GM19455 (cell line): ENCODE measurements at regions not wholly inside any gene's neighbourhood (a gene's known extent, or its start where the extent isn't known, plus 50 kb on each side); places are given as distances from the start of the nearest gene placed in this dataset.
A peak's percentile ranks its signal among the peaks of the same experiment; 100 is the strongest.

ENCODE experiments used
- ATAC-seq: cut with Tn5 transposase; IDR thresholded peaks from one replicate; pipeline ENCODE4 v1.9.1; 2021; ENCODE audit not compliant: unreplicated experiment

- ATAC-seq = no peak
These were observed 283.3 kb upstream of the THSD7B start for GRCh38 chr2:136482006-136482405.

- ATAC-seq = no peak
These were observed 285.6 kb upstream of the THSD7B start for GRCh38 chr2:136479696-136480095.

GRCh38 chr2:136468799-136469369 lies 296.5 kb upstream of the THSD7B start:
- no peak for ATAC-seq

GRCh38 chr2:136452528-136452927 lies 312.8 kb upstream of the THSD7B start:
- no peak for ATAC-seq

- ATAC-seq = no peak
These were observed 316.2 kb upstream of the THSD7B start for GRCh38 chr2:136448986-136449780.

GRCh38 chr2:136448432-136448831 lies 316.9 kb upstream of the THSD7B start:
- ATAC-seq = no peak

- ATAC-seq = no peak
These were observed 321.0 kb upstream of the THSD7B start for GRCh38 chr2:136444323-136444722.

- ATAC-seq = no peak
These were observed 321.7 kb upstream of the THSD7B start for GRCh38 chr2:136443661-136444060.

- ATAC-seq = no peak
These were observed 323.2 kb upstream of the THSD7B start for GRCh38 chr2:136441979-136442714.

GRCh38 chr2:136439064-136439676 lies 321.2 kb upstream of the CXCR4 start:
- no peak for ATAC-seq

- no peak for ATAC-seq
These were observed 319.5 kb upstream of the CXCR4 start for GRCh38 chr2:136437461-136437860.

- no peak for ATAC-seq
These were observed 319.0 kb upstream of the CXCR4 start for GRCh38 chr2:136436936-136437335.

- no peak for ATAC-seq
These were observed 316.3 kb upstream of the CXCR4 start for GRCh38 chr2:136434251-136434715.

- ATAC-seq = no peak
These were observed 315.3 kb upstream of the CXCR4 start for GRCh38 chr2:136433261-136433660.

- ATAC-seq = no peak
These were observed 306.2 kb upstream of the CXCR4 start for GRCh38 chr2:136424112-136424511.

GRCh38 chr2:136423516-136423996 lies 305.6 kb upstream of the CXCR4 start:
- peak; percentile 100 for ATAC-seq

- ATAC-seq = no peak
These were observed 304.6 kb upstream of the CXCR4 start for GRCh38 chr2:136422512-136422911.

- ATAC-seq = no peak
These were observed 302.4 kb upstream of the CXCR4 start for GRCh38 chr2:136420346-136420745.

- ATAC-seq = no peak
These were observed 294.0 kb upstream of the CXCR4 start for GRCh38 chr2:136411946-136412345.

GRCh38 chr2:136410673-136411072 lies 292.7 kb upstream of the CXCR4 start:
- ATAC-seq = no peak

- no peak for ATAC-seq
These were observed 290.8 kb upstream of the CXCR4 start for GRCh38 chr2:136408795-136409194.
